Psoas muscle (tissue), 7 donors: ENCODE measurements at regions not wholly inside any gene's neighbourhood (a gene's known extent, or its start where the extent isn't known, plus 50 kb on each side); places are given as distances from the start of the nearest gene placed in this dataset.

Experiments
- ATAC-seq, 4 donors: fragments of 200-7000 bp; cut with Tn5 transposase; one replicate each; pipeline ENCODE4 v1.9.1; 2020; ENCODE audit warnings: moderate library complexity in 3 of 4, mild to moderate bottlenecking in 2 of 4
- DNase-seq, 2 donors: peaks; one replicate each; pipeline ENCODE4 v3.0.0-alpha.2; 2020
- H3K27ac ChIP-seq: fragments of 200-600 bp; one replicate; pipeline ENCODE4 v1.8.0; 2022
- H3K27me3 ChIP-seq, 3 donors: fragments of 200-600 bp in 1 of 3; one replicate each; pipeline versions ENCODE4 v1.6.1 to v1.8.0; 2013 to 2022; ENCODE audit warnings: low read length in 2 of 3, mild to moderate bottlenecking in 2 of 3, moderate library complexity in 1 of 3; ENCODE audit not compliant: insufficient read depth in 3 of 3
- H3K36me3 ChIP-seq, 2 donors: fragments of 200-600 bp in 1 of 2; one replicate each; pipeline versions ENCODE4 v1.6.1 to v1.8.0; 2013 to 2022; ENCODE audit warnings: low read depth in 1 of 2, mild to moderate bottlenecking in 1 of 2, moderate library complexity in 1 of 2; ENCODE audit not compliant: insufficient read depth in 1 of 2
- H3K4me1 ChIP-seq: fragments of 200-600 bp; one replicate; pipeline ENCODE4 v1.8.0; 2022
- H3K4me3 ChIP-seq: fragments of 200-600 bp; one replicate; pipeline ENCODE4 v1.8.0; 2022; ENCODE audit warnings: mild to moderate bottlenecking
- H3K9me3 ChIP-seq: fragments of 200-600 bp; one replicate; pipeline ENCODE4 v1.8.0; 2022
- WGBS, 3 donors: extraction: QIAGEN DNeasy Blood & Tissue Kit; methylation state at CpG; one replicate each; pipeline versions ENCODE4 v1.1.6 to v1.1.7; 2013; 5-methylcytosine and 5-hydroxymethylcytosine counted together
- intact Hi-C, 2 donors: fragments of 100-400 bp; cut with DNase I; formaldehyde crosslinking; loops; one replicate each; pipeline versions ENCODE4 v1.11.0 to v1.14.2; 2022
- TF ChIP-seq, protein P1 (sequence below): fragments of 200-600 bp; IDR thresholded peaks from one replicate; pipeline ENCODE4 v1.8.0; 2022; ENCODE audit warnings: antibody characterized with exemption
- donor health status: healthy with polysubstance abuse.
- donor health status: DM: no; HTN: no; CAD: no; lungs with moderate emphysema.
- donor health status: Bipolar disorder and iron deficiency.
- donor health status: healthy.
- donor health status: DM: yes; HTN: yes; CAD: no.
- donor health status: DM: no; HTN: no; CAD: no.
- donor health status: DM: yes; HTN: yes; CAD: no.

GRCh38 chr1:55813618-55814017 lies 598.5 kb upstream of the USP24 start:
- DNase-seq, result peak; percentile 63 to 78
- no peaks in the 10 kb centered on the region for H3K36me3 ChIP-seq
- H3K4me3 ChIP-seq, result no peak overlapping the region
- peak in 2 of 4 donors; percentile 23 to 59 for ATAC-seq
- intact Hi-C loops, result no loop called here
- H3K27me3 ChIP-seq, result no peaks in the 10 kb centered on the region
- no peaks in the 10 kb centered on the region for H3K9me3 ChIP-seq
- 41 to 57% (median 44%) methylated on average over 3 of the region's 3 CpGs for WGBS, 3 donors
- TF ChIP-seq, protein P1, sequence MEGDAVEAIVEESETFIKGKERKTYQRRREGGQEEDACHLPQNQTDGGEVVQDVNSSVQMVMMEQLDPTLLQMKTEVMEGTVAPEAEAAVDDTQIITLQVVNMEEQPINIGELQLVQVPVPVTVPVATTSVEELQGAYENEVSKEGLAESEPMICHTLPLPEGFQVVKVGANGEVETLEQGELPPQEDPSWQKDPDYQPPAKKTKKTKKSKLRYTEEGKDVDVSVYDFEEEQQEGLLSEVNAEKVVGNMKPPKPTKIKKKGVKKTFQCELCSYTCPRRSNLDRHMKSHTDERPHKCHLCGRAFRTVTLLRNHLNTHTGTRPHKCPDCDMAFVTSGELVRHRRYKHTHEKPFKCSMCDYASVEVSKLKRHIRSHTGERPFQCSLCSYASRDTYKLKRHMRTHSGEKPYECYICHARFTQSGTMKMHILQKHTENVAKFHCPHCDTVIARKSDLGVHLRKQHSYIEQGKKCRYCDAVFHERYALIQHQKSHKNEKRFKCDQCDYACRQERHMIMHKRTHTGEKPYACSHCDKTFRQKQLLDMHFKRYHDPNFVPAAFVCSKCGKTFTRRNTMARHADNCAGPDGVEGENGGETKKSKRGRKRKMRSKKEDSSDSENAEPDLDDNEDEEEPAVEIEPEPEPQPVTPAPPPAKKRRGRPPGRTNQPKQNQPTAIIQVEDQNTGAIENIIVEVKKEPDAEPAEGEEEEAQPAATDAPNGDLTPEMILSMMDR, result no peak
- no peak overlapping the region for H3K27ac ChIP-seq
- no peaks in the 10 kb centered on the region for H3K4me1 ChIP-seq

DNA sequence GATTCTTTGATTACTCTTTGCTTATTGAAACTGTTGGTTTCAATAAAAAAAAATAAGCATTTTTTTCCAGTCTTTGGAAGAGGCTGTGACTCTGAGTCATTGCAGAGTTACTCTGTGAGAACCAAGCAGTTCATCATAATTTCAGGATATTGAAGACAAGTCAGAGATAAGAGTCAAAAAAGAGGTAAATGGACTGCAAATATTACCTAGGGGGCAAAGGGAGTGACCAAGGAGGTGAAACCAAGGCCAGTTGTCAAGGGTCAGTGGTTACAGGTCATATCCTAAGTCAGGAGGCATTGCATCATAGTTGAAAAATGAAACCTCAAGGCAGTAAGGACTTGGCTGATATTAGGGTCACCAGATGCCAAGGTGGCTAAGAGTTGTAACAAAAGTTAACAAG lies 597.1 kb upstream of the USP24 start:
- Histone ChIP-seq H3K4me1 (no peaks in the 10 kb centered on the region), H3K9me3 (peaks cover 3% of the 10 kb centered on the region), H3K36me3 (no peaks in the 10 kb centered on the region), H3K27me3 (no peaks in the 10 kb centered on the region), H3K27ac (no peak overlapping the region), H3K4me3 (no peak overlapping the region)
- TF ChIP-seq, protein P1, result no peak
- intact Hi-C loops, result no loop called here
- peak in 1 of 4 donors; percentile 44 for ATAC-seq
- no peak for DNase-seq

DNA sequence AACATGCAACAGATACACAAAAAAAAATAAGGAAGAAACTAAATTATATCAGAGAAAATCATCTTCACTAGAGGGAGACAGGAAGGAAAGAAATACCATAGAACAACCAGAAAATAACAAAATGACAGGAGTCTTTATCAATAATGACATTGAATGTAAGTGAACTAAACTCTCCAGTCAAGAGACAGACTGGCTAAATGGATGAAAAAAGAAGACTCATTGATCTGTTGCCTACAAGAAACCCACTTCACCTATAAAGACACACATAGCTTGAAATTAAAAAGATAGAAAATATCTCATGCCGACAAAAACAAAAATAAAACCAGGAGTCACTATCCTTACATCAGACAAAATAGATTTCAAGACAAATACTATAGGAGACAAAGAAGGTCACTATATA lies 593.1 kb upstream of the USP24 start:
- TF ChIP-seq, protein P1, result no peak
- Histone ChIP-seq H3K27me3 (no peaks in the 10 kb centered on the region), H3K36me3 (no peaks in the 10 kb centered on the region), H3K4me3 (no peak overlapping the region), H3K9me3 (peaks cover 3% of the 10 kb centered on the region), H3K27ac (no peak overlapping the region), H3K4me1 (no peaks in the 10 kb centered on the region)
- intact Hi-C loops, result no loop called here
- WGBS, 3 donors, result 94 to 99% (median 98%) methylated on average over 1 of the region's 1 CpG
- ATAC-seq (no peak), DNase-seq (no peak)

DNA sequence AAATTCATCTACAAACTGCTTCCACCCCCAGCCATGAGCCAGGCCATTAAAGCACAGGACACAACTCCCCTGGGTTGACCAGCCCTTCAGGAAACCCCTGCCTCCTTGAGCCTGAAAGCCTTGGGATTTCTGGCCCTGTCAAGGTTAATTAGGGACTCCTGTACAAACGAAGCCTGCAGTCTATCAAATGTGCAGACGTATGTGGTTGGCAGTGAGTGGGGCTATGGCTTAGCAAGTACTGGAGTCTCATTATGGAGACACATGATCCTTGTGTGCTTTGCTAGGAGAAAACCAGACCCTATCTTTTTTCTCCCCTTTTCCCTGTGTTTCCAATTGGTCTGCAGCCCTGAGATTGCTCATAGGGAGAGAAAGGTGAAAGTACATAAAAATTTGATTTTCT lies 588.3 kb upstream of the USP24 start:
- no peaks in the 10 kb centered on the region for H3K27me3 ChIP-seq
- H3K36me3 ChIP-seq, result no peaks in the 10 kb centered on the region
- DNase-seq (no peak), ATAC-seq (no peak)
- H3K27ac ChIP-seq, result no peak overlapping the region
- intact Hi-C loops, result no loop called here
- no peaks in the 10 kb centered on the region for H3K4me1 ChIP-seq
- TF ChIP-seq, protein P1, result no peak
- H3K4me3 ChIP-seq, result no peak overlapping the region
- H3K9me3 ChIP-seq, result peaks cover 3% of the 10 kb centered on the region
- WGBS, 3 donors, result 42 to 60% (median 60%) methylated on average over 2 of the region's 2 CpGs

- Histone ChIP-seq H3K27ac (no peak overlapping the region), H3K4me3 (no peak overlapping the region), H3K9me3 (no peaks in the 10 kb centered on the region), H3K4me1 (no peaks in the 10 kb centered on the region), H3K36me3 (no peaks in the 10 kb centered on the region), H3K27me3 (no peaks in the 10 kb centered on the region)
- intact Hi-C loops, result no loop called here
- TF ChIP-seq, protein P1, result no peak
- no peak for DNase-seq
- no peak for ATAC-seq
- 85 to 87% (median 87%) methylated on average over 2 of the region's 2 CpGs for WGBS, 3 donors
These were observed 586.3 kb upstream of the USP24 start for GRCh38 chr1:55801481-55801880.
